ENCODE measurements at regions not wholly inside any gene's neighbourhood (a gene's known extent, or its start where the extent isn't known, plus 50 kb on each side); places are given as distances from the start of the nearest gene placed in this dataset.

GRCh38 chr21:27086630-27087029 is 119.7 kb upstream of the ADAMTS5 start:
- H3K9me3 ChIP-seq: no peaks in the 10 kb centered on the region
- H3K27me3 ChIP-seq: no peaks in the 10 kb centered on the region
- ATAC-seq: no peak
- WGBS, 2 donors (ENCODE audit: low coverage in 1 of 2): 89 to 95% methylated on average over 2 of the region's 2 CpGs
- H3K36me3 ChIP-seq: no peaks in the 10 kb centered on the region
- H3K27ac ChIP-seq: no peak overlapping the region
- TF ChIP-seq POLR2A (IDR thresholded peaks at IDR 0.05) (no peak), EP300 (IDR thresholded peaks at IDR 0.05) (no peak), CTCF (IDR thresholded peaks at IDR 0.05) (no peak), POLR2AphosphoS5 (IDR thresholded peaks at IDR 0.05) (no peak)
- H3K4me3 ChIP-seq: no peak overlapping the region
- H3K4me1 ChIP-seq: peaks cover 0 to 26% (median 0%) of the 10 kb centered on the region in 3 donors

DNA sequence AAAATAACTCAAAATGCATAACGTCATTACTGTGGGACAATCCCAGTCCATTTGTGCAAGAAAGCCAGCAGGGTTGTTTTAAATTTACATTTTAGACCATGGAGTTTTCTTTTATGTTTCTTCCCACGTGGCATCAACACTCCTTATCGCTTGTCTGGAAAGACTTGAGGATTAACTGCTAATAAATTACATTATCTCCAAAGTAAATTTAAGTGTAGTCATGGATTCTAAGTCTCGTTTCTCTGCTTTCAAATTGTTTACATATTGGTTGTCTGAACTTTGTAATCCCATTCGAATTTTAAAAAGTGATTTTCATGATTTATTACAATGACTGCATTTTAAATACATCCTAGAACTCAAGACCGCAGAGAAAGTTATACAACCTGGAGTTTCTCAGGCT is 119.3 kb upstream of the ADAMTS5 start:
- 38 to 53% methylated on average over 4 to 6 of the region's 6 CpGs for WGBS, 2 donors (ENCODE audit: low coverage in 1 of 2)
- Histone ChIP-seq H3K4me1 (peaks cover 0 to 26% (median 0%) of the 10 kb centered on the region in 3 donors), H3K27ac (no peak overlapping the region), H3K36me3 (no peaks in the 10 kb centered on the region), H3K4me3 (no peak overlapping the region), H3K9me3 (no peaks in the 10 kb centered on the region), H3K27me3 (no peaks in the 10 kb centered on the region)
- TF ChIP-seq CTCF (IDR thresholded peaks at IDR 0.05): no peak
- no peak for TF ChIP-seq POLR2AphosphoS5 (IDR thresholded peaks at IDR 0.05)
- TF ChIP-seq EP300 (IDR thresholded peaks at IDR 0.05): no peak
- TF ChIP-seq POLR2A (IDR thresholded peaks at IDR 0.05): no peak
- no peak for ATAC-seq

GRCh38 chr21:27085387-27085786 is 118.5 kb upstream of the ADAMTS5 start:
- 50 to 82% methylated on average over 1 of the region's 1 CpG for WGBS, 2 donors (ENCODE audit: low coverage in 1 of 2)
- TF ChIP-seq CTCF (IDR thresholded peaks at IDR 0.05): no peak
- TF ChIP-seq POLR2AphosphoS5 (IDR thresholded peaks at IDR 0.05): no peak
- TF ChIP-seq EP300 (IDR thresholded peaks at IDR 0.05): no peak
- TF ChIP-seq POLR2A (IDR thresholded peaks at IDR 0.05): no peak
- no peaks in the 10 kb centered on the region for H3K36me3 ChIP-seq
- H3K4me1 ChIP-seq: peaks cover 0 to 21% (median 0%) of the 10 kb centered on the region in 3 donors
- no peaks in the 10 kb centered on the region for H3K27me3 ChIP-seq
- no peak overlapping the region for H3K27ac ChIP-seq
- H3K9me3 ChIP-seq: no peaks in the 10 kb centered on the region
- H3K4me3 ChIP-seq: no peak overlapping the region
- ATAC-seq: no peak

DNA sequence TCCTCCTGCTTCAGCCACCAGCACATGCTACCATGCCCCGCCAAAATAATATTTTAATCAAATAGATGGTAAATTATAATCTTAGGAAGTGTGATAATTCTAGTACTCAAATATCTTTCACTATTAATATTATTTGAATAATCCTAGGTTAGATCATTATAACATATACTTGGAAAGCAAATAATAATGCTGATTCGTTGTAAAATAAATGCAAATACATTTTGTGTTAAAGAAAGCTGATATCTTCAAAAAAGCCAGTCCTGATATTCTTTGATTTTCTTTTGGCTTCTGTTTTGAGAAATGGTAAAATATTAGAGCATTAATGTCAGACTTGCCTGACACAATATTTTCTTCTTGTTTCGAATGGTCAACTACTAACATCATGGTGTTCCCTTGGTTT is 116.3 kb upstream of the ADAMTS5 start:
- Histone ChIP-seq H3K27me3 (no peaks in the 10 kb centered on the region), H3K4me3 (no peak overlapping the region), H3K4me1 (peaks cover 0 to 12% (median 0%) of the 10 kb centered on the region in 3 donors), H3K36me3 (no peaks in the 10 kb centered on the region), H3K9me3 (no peaks in the 10 kb centered on the region), H3K27ac (no peak overlapping the region)
- 82 to 86% methylated on average over 3 of the region's 3 CpGs for WGBS, 2 donors (ENCODE audit: low coverage in 1 of 2)
- ATAC-seq: no peak
- no peak for TF ChIP-seq POLR2A (IDR thresholded peaks at IDR 0.05)
- TF ChIP-seq CTCF (IDR thresholded peaks at IDR 0.05): no peak

- Histone ChIP-seq H3K4me1 (peaks cover 0 to 12% (median 0%) of the 10 kb centered on the region in 3 donors), H3K27me3 (no peaks in the 10 kb centered on the region), H3K4me3 (no peak overlapping the region), H3K9me3 (no peaks in the 10 kb centered on the region), H3K27ac (no peak overlapping the region), H3K36me3 (no peaks in the 10 kb centered on the region)
- no peak for TF ChIP-seq POLR2A (IDR thresholded peaks at IDR 0.05)
- no peak for TF ChIP-seq POLR2AphosphoS5 (IDR thresholded peaks at IDR 0.05)
- no peak for TF ChIP-seq EP300 (IDR thresholded peaks at IDR 0.05)
- TF ChIP-seq CTCF (IDR thresholded peaks at IDR 0.05): no peak
- no peak for ATAC-seq
- 72 to 73% methylated on average over 3 to 4 of the region's 4 CpGs for WGBS, 2 donors (ENCODE audit: low coverage in 1 of 2)
These were observed 115.6 kb upstream of the ADAMTS5 start for GRCh38 chr21:27082431-27083010.
